HG02938 (cell line): ENCODE measurements at regions not wholly inside any gene's neighbourhood (a gene's known extent, or its start where the extent isn't known, plus 50 kb on each side); places are given as distances from the start of the nearest gene placed in this dataset.

Experiments
- ATAC-seq: cut with Tn5 transposase; IDR thresholded peaks from one replicate; pipeline ENCODE4 v1.9.1; 2021; ENCODE audit warnings: mild to moderate bottlenecking, moderate library complexity; ENCODE audit not compliant: unreplicated experiment

GRCh38 chr13:78029901-78030300, 111.3 kb upstream of the EDNRB start:
- no peak for ATAC-seq

DNA sequence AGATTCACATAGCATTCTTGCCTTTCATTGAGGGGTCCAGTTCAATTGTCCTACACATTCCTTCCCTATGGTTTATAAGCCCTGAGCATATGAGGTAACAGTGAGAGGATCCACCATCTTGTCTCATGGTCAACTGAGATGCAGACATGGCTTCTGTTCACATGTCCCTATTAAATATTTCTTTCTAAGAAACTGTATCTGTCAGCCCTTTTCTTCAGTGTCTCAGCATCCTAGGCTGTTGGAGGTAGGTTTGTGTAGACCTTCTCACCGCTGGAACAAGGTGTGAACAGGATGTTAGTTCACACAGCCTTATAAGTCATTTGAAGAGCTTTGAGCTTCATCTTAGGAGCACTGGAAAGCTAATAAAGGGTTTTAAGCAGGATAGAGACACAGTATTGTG, 110.3 kb upstream of the EDNRB start:
- ATAC-seq: no peak

GRCh38 chr13:78024996-78025395, 106.4 kb upstream of the EDNRB start:
- ATAC-seq: no peak

DNA sequence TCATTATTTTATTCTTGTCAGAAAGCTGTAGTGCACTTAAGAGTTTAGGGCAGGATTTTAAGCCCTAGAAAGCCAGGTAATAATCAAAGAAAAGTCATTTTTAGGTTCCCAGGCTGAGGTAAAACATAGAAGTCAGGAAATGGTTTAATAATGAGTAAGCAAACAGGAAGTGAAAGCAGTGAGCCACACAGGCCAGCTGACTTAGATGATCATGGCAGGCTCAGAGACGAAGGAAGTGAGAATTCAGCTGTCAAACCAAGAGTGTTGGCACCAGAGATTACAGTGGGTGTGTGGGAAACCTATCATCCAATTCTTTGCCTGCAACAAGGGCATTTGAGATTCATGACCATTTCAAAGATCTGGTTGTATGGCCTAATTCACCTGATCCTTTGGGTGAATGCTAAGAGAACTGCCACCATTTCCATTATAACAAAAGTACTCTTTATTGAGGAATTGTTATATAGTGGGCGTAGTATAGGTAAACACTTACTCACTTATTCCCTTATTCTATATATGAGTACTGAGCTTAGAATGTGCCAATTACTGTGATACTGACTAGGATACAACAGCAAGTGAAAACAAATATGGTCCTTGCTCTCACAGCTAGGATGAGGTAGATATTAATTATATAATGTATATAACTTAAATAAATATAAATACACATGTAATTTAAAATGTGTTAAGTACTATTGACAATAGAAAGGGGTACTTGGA, 103.7 kb upstream of the EDNRB start:
- peak; percentile 100 for ATAC-seq

- no peak for ATAC-seq
Measured at GRCh38 chr13:78020861-78021260, 102.2 kb upstream of the EDNRB start.

DNA sequence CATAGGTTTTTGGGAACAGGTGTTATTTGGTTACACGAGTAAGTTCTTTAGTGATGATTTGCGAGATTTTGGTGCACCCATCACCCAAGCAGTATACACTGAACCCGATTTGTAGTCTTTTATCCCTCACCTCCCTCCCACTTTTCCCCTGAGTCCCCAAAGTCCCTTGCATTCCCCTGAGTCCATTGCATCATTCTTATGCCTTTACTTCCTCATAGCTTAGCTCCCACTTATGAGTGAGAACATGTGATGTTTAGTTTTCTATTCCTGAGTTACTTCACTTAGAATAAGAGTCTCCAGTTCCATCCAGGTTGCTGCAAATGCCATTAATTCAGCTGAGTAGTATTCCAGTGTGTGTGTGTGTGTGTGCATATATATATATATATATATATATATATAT, 97.2 kb upstream of the EDNRB start:
- ATAC-seq: no peak

DNA sequence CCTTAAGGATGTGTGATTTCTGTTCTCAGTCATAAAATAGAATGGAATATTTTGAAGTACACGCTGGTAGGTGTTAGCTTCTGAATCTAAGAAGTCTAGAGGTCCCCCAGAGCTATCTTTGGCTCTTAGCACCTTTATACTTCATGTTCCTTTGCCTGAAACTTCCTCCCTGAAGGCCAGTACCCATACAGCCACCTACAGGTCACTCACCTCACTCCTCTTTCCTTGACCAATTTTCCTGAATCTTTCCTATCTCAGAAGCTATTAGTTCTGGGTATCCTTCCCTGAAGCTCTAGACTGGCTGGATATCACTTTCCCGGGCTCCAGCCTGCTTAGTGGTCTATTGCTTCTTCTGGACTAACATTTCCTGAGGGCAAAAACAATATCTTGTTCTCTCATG, 93.4 kb upstream of the EDNRB start:
- no peak for ATAC-seq

GRCh38 chr13:78004821-78005220, 86.2 kb upstream of the EDNRB start:
- no peak for ATAC-seq

DNA sequence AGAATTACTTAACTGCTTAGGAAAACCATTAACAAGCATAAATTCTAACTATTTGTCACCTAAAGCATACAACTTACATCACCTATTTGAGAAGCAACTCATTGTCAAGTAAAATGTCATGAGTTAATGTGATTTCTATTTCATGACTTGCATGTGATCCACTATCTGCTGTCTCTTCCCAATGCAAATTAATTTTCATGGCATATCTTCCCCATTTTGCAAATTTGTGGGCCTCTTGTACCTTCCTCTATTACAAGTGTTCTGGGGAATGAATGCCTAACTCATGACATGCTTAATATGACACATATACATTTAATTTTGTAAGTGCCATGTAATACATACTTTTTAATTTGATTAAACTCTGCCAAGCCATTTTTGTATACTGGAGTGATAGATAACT, 81.1 kb upstream of the EDNRB start:
- ATAC-seq: no peak

GRCh38 chr13:77994166-77994565, 75.5 kb upstream of the EDNRB start:
- ATAC-seq: no peak

DNA sequence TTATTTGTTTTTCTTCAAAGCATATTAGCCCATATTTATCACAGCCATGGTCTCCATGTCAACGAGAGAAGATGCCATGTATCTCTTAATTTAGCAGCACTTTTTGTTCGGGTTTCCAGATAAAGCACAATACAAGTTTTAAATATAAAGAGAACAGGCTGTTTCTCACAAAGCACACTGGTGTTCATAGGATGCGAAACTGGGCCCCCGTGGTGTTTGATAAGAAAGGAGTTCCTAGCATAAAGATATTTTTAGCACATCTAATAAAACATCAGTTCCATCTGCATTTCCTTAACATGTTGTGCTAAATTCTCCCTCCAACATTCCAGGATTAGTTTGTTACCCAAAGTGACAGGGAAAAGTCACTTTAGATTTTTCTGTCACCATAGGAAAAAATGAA, 72.4 kb upstream of the EDNRB start:
- ATAC-seq: no peak

- no peak for ATAC-seq
Measured at GRCh38 chr13:77989281-77989680, 70.7 kb upstream of the EDNRB start.

GRCh38 chr13:77988355-77988754, 69.7 kb upstream of the EDNRB start:
- no peak for ATAC-seq

- no peak for ATAC-seq
Measured at GRCh38 chr13:77986713-77987112, 68.1 kb upstream of the EDNRB start.

GRCh38 chr13:77985866-77986636, 67.4 kb upstream of the EDNRB start:
- no peak for ATAC-seq

DNA sequence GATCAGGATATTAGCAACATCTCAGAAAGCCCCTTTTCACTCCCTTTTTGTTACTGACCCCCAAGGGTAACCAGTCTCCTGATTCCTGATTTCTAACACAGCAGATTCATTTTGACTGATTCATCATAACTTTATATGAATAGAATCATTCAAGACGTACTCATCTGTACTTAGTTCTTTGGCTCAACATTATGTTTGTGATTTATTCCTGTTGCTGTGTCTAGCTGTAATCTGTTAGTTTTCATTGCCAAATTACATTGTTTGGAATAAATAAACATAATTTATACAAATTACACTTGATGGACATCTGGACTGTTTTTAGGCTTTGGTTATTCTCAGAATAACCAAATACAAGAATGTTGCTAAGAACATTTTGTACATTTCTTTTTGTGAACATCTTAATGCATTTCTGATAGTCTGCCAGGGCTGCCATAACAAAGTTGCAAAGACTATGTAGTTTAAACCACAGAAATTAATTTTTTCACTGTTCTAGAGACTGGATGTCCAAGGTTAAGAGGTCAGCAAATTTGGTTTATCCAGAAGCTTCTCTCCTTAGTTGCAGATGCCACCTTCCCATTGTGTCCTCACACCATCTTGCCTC, 62.8 kb upstream of the EDNRB start:
- no peak for ATAC-seq

DNA sequence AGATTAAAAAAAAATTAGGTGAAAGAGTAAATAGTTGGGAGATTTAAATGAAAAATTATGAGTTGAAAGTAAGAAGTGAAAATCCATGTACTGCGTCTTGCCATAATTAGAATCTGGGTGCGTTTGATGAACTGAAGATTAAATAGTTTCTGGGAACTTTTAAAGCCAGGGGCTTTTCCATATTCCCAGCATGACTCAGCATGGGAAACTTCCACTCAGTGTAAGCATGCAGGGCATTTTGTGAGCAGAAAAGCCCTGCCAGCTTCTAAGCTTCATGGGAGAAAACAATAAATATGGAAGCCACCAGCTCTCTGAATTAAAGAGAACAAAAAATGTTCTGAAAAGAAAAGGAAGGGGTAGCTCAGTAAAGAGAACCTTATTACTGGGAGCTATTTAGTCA, 62.0 kb upstream of the EDNRB start:
- ATAC-seq: no peak

- no peak for ATAC-seq
Measured at GRCh38 chr13:77979721-77980385, 61.2 kb upstream of the EDNRB start.

GRCh38 chr13:77975358-77976042, 56.9 kb upstream of the EDNRB start:
- no peak for ATAC-seq

DNA sequence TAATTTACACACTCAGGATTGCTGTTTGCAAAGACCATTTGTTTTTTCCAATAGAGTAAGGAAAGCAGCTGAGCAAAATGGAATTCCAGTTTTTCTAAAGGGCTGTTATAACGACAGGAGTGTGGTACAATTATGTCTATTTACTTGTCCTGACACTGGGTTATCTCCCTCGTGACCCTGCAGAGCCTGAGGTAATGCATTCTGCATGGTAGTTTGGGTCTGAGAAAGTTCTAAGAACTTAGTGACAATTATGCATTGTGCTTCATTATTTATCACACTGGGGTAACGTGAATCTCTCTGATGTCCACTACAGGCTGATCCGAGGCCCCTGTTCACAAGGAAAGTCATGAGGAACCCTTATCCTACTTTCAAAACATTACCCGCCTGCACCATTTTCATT, 50.7 kb upstream of the EDNRB start:
- no peak for ATAC-seq
